ENCODE measurements at regions not wholly inside any gene's neighbourhood (a gene's known extent, or its start where the extent isn't known, plus 50 kb on each side); places are given as distances from the start of the nearest gene placed in this dataset.

GRCh38 chr15:92266796-92267685 is 126.6 kb upstream of the ST8SIA2 start:
- Histone ChIP-seq H3K27ac (no peak overlapping the region), H3K36me3 (ENCODE audit: control insufficient read depth, insufficient read depth, low read length) (no peaks in the 10 kb centered on the region), H2AFZ (no peak overlapping the region), H3K9me3 (ENCODE audit: control insufficient read depth, low read length) (no peaks in the 10 kb centered on the region), H3K4me2 (ENCODE audit: low read length) (no peak overlapping the region), H3K79me2 (no peaks in the 10 kb centered on the region), H3K4me3 (ENCODE audit: low read depth, low read length) (no peak overlapping the region), H3K9ac (no peak overlapping the region), H3K4me1 (no peaks in the 10 kb centered on the region), H3K27me3 (ENCODE audit: control insufficient read depth, insufficient read depth, low read length) (no peaks in the 10 kb centered on the region)
- TF ChIP-seq CTCF (IDR thresholded peaks at IDR 0.05) = no peak

GRCh38 chr15:92268900-92269299 is 124.8 kb upstream of the ST8SIA2 start:
- TF ChIP-seq CTCF (IDR thresholded peaks at IDR 0.05) = no peak

GRCh38 chr15:92271179-92271578 is 122.5 kb upstream of the ST8SIA2 start:
- Histone ChIP-seq H3K27ac (no peak overlapping the region), H2AFZ (no peak overlapping the region), H3K9me3 (ENCODE audit: control insufficient read depth, low read length) (no peaks in the 10 kb centered on the region), H3K36me3 (ENCODE audit: control insufficient read depth, insufficient read depth, low read length) (no peaks in the 10 kb centered on the region), H3K9ac (no peak overlapping the region), H3K27me3 (ENCODE audit: control insufficient read depth, insufficient read depth, low read length) (no peaks in the 10 kb centered on the region), H3K4me3 (ENCODE audit: low read depth, low read length) (no peak overlapping the region), H3K4me1 (no peaks in the 10 kb centered on the region), H3K4me2 (ENCODE audit: low read length) (no peak overlapping the region), H3K79me2 (no peaks in the 10 kb centered on the region)
- no peak for TF ChIP-seq CTCF (IDR thresholded peaks at IDR 0.05)

More at GRCh38 chr15:92268900-92269299, 124.8 kb upstream of the ST8SIA2 start:
- no peaks in the 10 kb centered on the region for H3K36me3 ChIP-seq (ENCODE audit: control insufficient read depth, insufficient read depth, low read length)
- H2AFZ ChIP-seq = no peak overlapping the region
- H3K27ac ChIP-seq = no peak overlapping the region
- no peak overlapping the region for H3K4me2 ChIP-seq (ENCODE audit: low read length)
- H3K4me1 ChIP-seq = no peaks in the 10 kb centered on the region
- no peaks in the 10 kb centered on the region for H3K27me3 ChIP-seq (ENCODE audit: control insufficient read depth, insufficient read depth, low read length)
- H3K9ac ChIP-seq = no peak overlapping the region
- H3K79me2 ChIP-seq = no peaks in the 10 kb centered on the region
- no peaks in the 10 kb centered on the region for H3K9me3 ChIP-seq (ENCODE audit: control insufficient read depth, low read length)
- no peak overlapping the region for H3K4me3 ChIP-seq (ENCODE audit: low read depth, low read length)

- no peak for TF ChIP-seq CTCF (IDR thresholded peaks at IDR 0.05)
- Histone ChIP-seq H3K4me1 (no peaks in the 10 kb centered on the region), H3K4me2 (ENCODE audit: low read length) (no peak overlapping the region), H3K79me2 (no peaks in the 10 kb centered on the region), H3K9ac (no peak overlapping the region), H3K9me3 (ENCODE audit: control insufficient read depth, low read length) (no peaks in the 10 kb centered on the region), H2AFZ (no peak overlapping the region), H3K4me3 (ENCODE audit: low read depth, low read length) (no peak overlapping the region), H3K27ac (no peak overlapping the region), H3K27me3 (ENCODE audit: control insufficient read depth, insufficient read depth, low read length) (no peaks in the 10 kb centered on the region), H3K36me3 (ENCODE audit: control insufficient read depth, insufficient read depth, low read length) (no peaks in the 10 kb centered on the region)
Measured at GRCh38 chr15:92272106-92272505, 121.6 kb upstream of the ST8SIA2 start.

GRCh38 chr15:92273286-92273685 is 120.4 kb upstream of the ST8SIA2 start:
- Histone ChIP-seq H3K4me1 (no peaks in the 10 kb centered on the region), H3K4me3 (ENCODE audit: low read depth, low read length) (no peak overlapping the region), H3K9ac (no peak overlapping the region), H3K27me3 (ENCODE audit: control insufficient read depth, insufficient read depth, low read length) (no peaks in the 10 kb centered on the region), H3K36me3 (ENCODE audit: control insufficient read depth, insufficient read depth, low read length) (no peaks in the 10 kb centered on the region), H3K27ac (no peak overlapping the region), H3K79me2 (no peaks in the 10 kb centered on the region), H3K4me2 (ENCODE audit: low read length) (no peak overlapping the region), H3K9me3 (ENCODE audit: control insufficient read depth, low read length) (no peaks in the 10 kb centered on the region), H2AFZ (no peak overlapping the region)
- TF ChIP-seq CTCF (IDR thresholded peaks at IDR 0.05) = no peak
